GM20000 (cell line): ENCODE measurements at regions not wholly inside any gene's neighbourhood (a gene's known extent, or its start where the extent isn't known, plus 50 kb on each side); places are given as distances from the start of the nearest gene placed in this dataset.

Experiments used
- DNase-seq: peaks from one replicate; pipeline ENCODE4 v3.0.0; 2012; ENCODE audit warnings: low spot score
- TF ChIP-seq, protein P1 (sequence below): IDR thresholded peaks from 2 replicates; pipeline ENCODE4 v1.5.1; 2012; ENCODE audit warnings: mild to moderate bottlenecking, control low read depth; ENCODE audit errors: extremely low read depth, missing control alignments

DNA sequence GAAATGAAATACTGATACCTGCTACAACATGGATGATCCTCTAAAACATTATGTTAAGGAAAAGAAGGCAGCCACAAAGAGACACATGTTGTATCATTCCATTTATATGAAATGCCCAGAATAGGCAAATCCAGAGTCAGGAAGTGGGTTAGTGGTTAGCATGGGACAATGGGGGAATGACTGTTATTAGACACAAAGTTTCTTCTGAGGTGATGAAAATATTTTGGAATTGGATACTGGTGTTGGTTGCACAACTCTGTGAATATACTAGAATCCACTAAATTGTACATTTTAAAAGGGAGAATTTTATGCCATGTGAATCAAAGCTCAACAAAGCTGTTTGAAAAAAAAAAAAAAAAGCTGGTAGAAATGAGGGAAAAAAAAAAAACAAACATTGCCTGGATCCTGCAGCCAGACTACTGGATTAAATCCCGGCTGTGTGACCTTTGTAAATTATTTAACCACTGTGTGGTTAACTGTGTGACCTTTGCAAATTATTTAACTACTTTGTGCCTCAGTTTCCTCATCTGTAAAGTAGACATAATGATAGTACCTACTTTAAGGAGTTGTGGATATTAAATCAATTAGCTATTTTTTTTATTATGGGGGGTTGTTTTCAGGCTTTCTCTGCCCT lies 75.6 kb upstream of the PRICKLE2 start:
- DNase-seq = no peak
- TF ChIP-seq, protein P1, sequence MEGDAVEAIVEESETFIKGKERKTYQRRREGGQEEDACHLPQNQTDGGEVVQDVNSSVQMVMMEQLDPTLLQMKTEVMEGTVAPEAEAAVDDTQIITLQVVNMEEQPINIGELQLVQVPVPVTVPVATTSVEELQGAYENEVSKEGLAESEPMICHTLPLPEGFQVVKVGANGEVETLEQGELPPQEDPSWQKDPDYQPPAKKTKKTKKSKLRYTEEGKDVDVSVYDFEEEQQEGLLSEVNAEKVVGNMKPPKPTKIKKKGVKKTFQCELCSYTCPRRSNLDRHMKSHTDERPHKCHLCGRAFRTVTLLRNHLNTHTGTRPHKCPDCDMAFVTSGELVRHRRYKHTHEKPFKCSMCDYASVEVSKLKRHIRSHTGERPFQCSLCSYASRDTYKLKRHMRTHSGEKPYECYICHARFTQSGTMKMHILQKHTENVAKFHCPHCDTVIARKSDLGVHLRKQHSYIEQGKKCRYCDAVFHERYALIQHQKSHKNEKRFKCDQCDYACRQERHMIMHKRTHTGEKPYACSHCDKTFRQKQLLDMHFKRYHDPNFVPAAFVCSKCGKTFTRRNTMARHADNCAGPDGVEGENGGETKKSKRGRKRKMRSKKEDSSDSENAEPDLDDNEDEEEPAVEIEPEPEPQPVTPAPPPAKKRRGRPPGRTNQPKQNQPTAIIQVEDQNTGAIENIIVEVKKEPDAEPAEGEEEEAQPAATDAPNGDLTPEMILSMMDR = no peak

DNA sequence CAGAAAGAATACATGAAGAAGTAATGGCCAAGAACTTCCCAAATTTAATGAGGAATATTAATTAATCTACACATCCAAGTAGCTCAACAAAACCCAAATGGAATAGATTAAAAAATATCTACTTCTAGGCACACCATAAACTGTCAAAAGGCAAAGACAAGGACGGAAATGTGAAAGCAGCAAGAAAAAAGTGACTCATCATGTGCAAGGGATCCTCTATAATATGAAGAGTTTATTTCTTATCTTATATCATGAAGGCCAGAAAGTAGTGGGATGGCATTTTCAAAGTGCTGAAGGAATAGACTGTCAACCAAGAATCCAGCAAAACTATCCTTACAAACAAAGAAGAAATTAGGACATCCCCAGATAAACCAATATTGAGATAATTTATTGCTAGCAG lies 73.9 kb upstream of the PRICKLE2 start:
- no peak for DNase-seq
- TF ChIP-seq, protein P1 = no peak

DNA sequence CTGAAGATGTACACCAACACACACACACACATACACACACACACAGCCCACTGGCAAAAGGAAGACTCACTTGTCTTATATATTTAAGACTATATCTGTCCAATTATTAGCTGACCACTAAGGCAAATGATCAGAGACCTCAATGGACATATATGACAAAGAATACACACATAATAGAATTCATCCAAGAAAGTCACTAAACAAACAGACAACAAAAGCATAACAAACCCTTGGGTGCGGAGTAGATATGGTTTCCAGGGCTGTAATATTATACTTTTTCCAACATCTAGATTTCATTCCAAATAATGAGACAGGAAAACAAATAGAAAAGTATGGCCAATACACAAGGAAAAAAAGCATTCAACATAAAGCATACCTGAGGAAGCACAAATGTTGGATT lies 72.3 kb upstream of the PRICKLE2 start:
- TF ChIP-seq, protein P1 = no peak
- DNase-seq = no peak

DNA sequence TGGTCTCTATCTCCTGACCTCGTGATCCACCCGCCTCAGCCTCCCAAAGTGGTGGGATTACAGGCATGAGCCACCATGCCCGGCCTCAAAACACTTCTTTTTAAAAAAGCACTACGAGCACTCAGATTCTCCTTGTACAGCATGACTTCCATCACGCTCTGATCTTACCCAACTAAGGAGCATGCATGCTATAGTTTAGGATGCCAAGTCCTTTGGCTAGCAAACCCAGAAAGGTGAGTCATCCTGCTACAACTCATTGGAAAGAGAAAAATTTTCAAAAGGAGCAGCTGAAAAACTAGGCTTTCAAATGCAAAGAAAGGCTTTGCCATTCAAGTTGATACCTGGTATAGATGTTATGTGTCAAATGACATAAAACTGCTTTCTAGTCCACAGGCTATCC lies 70.3 kb upstream of the PRICKLE2 start:
- DNase-seq = no peak
- TF ChIP-seq, protein P1 = no peak

DNA sequence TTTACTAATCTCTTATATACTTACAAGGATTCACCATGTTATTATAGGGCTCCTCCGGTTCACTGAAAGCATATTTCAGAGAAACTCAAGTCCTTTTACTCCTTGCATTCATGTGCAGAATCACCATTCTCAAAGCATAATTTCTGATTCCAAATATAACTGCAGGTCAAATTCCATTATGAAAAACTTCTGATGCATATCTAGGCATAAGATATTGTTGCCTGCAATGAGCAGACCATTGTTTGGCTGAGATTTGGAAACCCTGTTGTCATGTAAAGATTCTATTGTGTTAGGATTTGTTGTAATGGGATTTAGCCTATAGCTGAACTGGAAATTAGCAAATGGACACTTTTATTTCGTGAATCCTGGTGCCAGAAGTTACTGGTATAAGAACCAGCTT lies 69.5 kb upstream of the PRICKLE2 start:
- no peak for DNase-seq
- TF ChIP-seq, protein P1 = no peak

DNA sequence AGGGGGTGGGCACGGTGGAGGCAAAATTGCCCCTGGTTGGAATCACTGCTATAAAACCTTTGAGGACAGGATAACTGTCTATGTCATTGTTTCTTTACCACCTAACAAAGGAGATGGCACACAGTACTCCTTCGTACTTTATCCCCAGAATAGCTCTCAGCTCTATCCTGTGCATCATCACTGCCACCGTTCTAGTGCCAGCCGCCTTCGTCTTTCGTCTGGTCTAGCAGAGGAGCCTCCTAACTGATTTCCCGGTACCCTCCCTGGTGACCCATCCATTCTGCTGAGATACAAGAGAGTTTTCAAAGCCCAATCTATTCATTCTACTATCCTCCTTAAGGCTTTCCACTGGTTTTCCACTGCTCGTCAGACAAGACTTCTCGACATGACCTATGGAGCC lies 67.9 kb upstream of the PRICKLE2 start:
- TF ChIP-seq, protein P1 = no peak
- DNase-seq = no peak

DNA sequence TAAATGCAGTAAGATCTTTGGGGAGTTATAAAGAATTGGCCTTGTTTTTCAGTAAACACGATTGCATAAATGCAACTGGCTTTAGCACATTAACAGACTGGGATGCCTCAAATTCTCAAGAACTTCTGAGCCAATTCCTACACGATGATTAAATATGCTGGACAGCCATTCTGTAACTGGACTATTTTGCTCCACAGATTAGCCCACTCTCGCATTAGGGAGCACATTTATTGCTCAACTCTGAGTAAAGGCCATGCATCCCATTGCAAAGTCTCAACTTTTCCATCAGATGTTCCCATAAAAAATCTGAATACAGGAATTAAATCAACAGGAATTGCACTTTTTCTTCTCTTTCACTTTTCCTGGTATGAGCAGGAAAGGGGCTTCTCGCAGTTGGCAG lies 66.7 kb upstream of the PRICKLE2 start:
- DNase-seq = no peak
- TF ChIP-seq, protein P1 = no peak
